Spleen (tissue), 7 donors: ENCODE measurements at regions not wholly inside any gene's neighbourhood (a gene's known extent, or its start where the extent isn't known, plus 50 kb on each side); places are given as distances from the start of the nearest gene placed in this dataset.

ENCODE experiments used
- POLR2A ChIP-seq, 3 donors: fragments of 450-650 bp; IDR thresholded peaks; one replicate each; pipeline ENCODE4 v1.5.1; 2017; ENCODE audit warnings: antibody characterized with exemption in 3 of 3, mild to moderate bottlenecking in 1 of 3
- TF ChIP-seq, protein P1 (sequence below), 11 experiments: fragments of 200-600 bp in 7 of 11; fragments of 450-650 bp in 4 of 11; sonication (generic) in 4 of 11; IDR thresholded peaks in 8 of 11; conservative IDR thresholded peaks in 3 of 11; 1 replicate in 7 of 11; 2 replicates in 4 of 11; pipeline versions ENCODE4 v1.4.0 to v1.8.0; 2016 to 2021; ENCODE audit warnings: antibody characterized with exemption in 11 of 11, inconsistent platforms in 4 of 11, mild to moderate bottlenecking in 1 of 11
- donor health status: DM: no; HTN: no; CAD: no; lungs with moderate emphysema.
- donor health status: DM: no; HTN: no; CAD: no.
- donor health status: DM: no; HTN: no; CAD: no.

DNA sequence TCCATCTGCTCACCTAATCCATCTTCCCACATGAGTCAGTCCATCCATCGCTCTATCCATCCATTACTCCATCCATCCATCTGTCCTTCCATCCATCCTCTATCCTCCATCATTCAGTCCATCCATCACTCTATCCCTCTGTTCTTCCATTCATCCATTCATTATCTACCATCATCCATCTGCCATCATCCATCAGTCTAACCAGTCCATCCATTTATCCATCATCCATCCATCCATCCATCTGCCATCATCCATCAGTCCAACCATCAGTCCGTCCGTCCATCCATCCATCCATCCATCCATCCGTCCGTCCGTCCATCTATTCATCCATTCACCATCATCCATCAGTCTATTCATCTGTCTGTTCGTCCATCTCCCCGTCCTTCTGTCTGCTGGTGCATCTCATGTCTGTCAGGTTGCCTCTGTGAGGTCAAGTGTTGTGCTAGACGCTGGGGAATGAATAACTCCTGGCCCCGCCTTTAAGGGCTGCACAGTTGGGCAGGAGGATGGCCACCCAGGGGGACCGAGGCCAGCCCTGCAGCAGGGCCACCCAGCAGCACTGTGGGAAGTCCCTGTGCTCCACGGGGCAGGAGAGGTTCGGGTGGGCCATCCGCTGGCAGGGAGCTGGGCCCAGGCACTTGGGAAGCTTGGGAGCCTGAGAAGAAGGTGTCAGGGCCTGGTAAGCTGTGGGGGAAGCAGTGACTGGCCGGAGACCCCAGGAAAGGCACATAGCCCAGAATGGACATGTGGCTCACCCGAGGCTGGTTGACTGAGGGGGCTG is 137.1 kb downstream of the CTTN start:
- TF ChIP-seq, protein P1, sequence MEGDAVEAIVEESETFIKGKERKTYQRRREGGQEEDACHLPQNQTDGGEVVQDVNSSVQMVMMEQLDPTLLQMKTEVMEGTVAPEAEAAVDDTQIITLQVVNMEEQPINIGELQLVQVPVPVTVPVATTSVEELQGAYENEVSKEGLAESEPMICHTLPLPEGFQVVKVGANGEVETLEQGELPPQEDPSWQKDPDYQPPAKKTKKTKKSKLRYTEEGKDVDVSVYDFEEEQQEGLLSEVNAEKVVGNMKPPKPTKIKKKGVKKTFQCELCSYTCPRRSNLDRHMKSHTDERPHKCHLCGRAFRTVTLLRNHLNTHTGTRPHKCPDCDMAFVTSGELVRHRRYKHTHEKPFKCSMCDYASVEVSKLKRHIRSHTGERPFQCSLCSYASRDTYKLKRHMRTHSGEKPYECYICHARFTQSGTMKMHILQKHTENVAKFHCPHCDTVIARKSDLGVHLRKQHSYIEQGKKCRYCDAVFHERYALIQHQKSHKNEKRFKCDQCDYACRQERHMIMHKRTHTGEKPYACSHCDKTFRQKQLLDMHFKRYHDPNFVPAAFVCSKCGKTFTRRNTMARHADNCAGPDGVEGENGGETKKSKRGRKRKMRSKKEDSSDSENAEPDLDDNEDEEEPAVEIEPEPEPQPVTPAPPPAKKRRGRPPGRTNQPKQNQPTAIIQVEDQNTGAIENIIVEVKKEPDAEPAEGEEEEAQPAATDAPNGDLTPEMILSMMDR (IDR thresholded peaks at IDR 0.05 in 8 of 11, conservative IDR thresholded peaks at IDR 0.05 in 3 of 11) = no peak
- TF ChIP-seq POLR2A (IDR thresholded peaks at IDR 0.05) = no peak
